HEK293 (cell line): ENCODE measurements at regions not wholly inside any gene's neighbourhood (a gene's known extent, or its start where the extent isn't known, plus 50 kb on each side); places are given as distances from the start of the nearest gene placed in this dataset.

Source experiments
- CTCF ChIA-PET: fragments of 350-600 bp; formaldehyde crosslinking; extraction: SDS; loops from one replicate; lab custom pipeline; 2021; ENCODE audit warnings: antibody characterized with exemption; lab: Yijun Ruan, JAX
- POLR2A ChIA-PET: fragments of 300-600 bp; formaldehyde crosslinking; extraction: SDS; loops from one replicate; lab custom pipeline; 2020; ENCODE audit warnings: antibody characterized with exemption, inconsistent platforms; lab: Yijun Ruan, JAX
- H3K27ac ChIP-seq: fragments of 200-500 bp; sonication (Bioruptor generic); 2 replicates; pipeline ENCODE4 v1.5.1; 2014; ENCODE audit warnings: low read depth, low read length, control low read depth, inconsistent platforms; ENCODE audit errors: extremely low read depth
- H3K36me3 ChIP-seq, 2 experiments: fragments of 200-500 bp in 1 of 2; sonication (Bioruptor generic) in 1 of 2; 1 replicate in 1 of 2; 2 replicates in 1 of 2; pipeline ENCODE4 v1.5.1; 2014 to 2017; ENCODE audit warnings: inconsistent platforms in 2 of 2, low read length in 2 of 2; ENCODE audit not compliant: control insufficient read depth in 2 of 2, insufficient read depth in 1 of 2
- H3K4me1 ChIP-seq: fragments of 200-500 bp; sonication (Bioruptor generic); 2 replicates; pipeline ENCODE4 v1.5.1; 2014; ENCODE audit warnings: mild to moderate bottlenecking, low read length, inconsistent platforms; ENCODE audit not compliant: control insufficient read depth, insufficient read depth
- H3K4me3 ChIP-seq: 2 replicates; pipeline ENCODE4 v1.5.1; 2011; ENCODE audit warnings: low read depth, mild to moderate bottlenecking, control low read depth, low read length, moderate library complexity
- H3K9me3 ChIP-seq: fragments of 200-500 bp; sonication (Bioruptor generic); 2 replicates; pipeline ENCODE4 v1.5.1; 2014; ENCODE audit warnings: low read depth, low read length, inconsistent platforms; ENCODE audit not compliant: control insufficient read depth, insufficient read depth
- EGR2 ChIP-seq: fragments of 450-650 bp; formaldehyde crosslinking; IDR thresholded peaks from 2 replicates; pipeline ENCODE4 v1.5.1; 2016; ENCODE audit warnings: low read depth, missing biosample characterization, missing genetic modification characterization
- GLI2 ChIP-seq: fragments of 450-650 bp; formaldehyde crosslinking; IDR thresholded peaks from 2 replicates; pipeline ENCODE4; 2017; ENCODE audit warnings: missing biosample characterization, missing genetic modification characterization, low read depth, borderline replicate concordance
- GLIS1 ChIP-seq: fragments of 450-650 bp; formaldehyde crosslinking; IDR thresholded peaks from 2 replicates; pipeline ENCODE4 v1.5.1; 2016; ENCODE audit warnings: missing biosample characterization, missing genetic modification characterization
- GLIS2 ChIP-seq: fragments of 450-650 bp; formaldehyde crosslinking; IDR thresholded peaks from 2 replicates; pipeline ENCODE4 v1.5.1; 2016; ENCODE audit warnings: missing biosample characterization, missing genetic modification characterization
- HOXC10 ChIP-seq: sonication (generic); formaldehyde crosslinking; IDR thresholded peaks from 2 replicates; pipeline ENCODE4 v1.8.1; 2023; ENCODE audit warnings: mild to moderate bottlenecking, missing genetic modification reagents
- KLF10 ChIP-seq: fragments of 450-650 bp; IDR thresholded peaks from 2 replicates; pipeline ENCODE4 v1.5.1; 2018; ENCODE audit warnings: missing biosample characterization, mild to moderate bottlenecking, missing genetic modification characterization
- WT1 ChIP-seq: fragments of 450-650 bp; formaldehyde crosslinking; IDR thresholded peaks from 2 replicates; pipeline ENCODE4 v1.5.1; 2016; ENCODE audit warnings: missing biosample characterization, missing genetic modification characterization
- ZBTB1 ChIP-seq: fragments of 450-650 bp; formaldehyde crosslinking; IDR thresholded peaks from 2 replicates; pipeline ENCODE4 v1.5.1; 2016; ENCODE audit warnings: missing biosample characterization, missing genetic modification characterization
- ZBTB21 ChIP-seq: fragments of 450-650 bp; formaldehyde crosslinking; IDR thresholded peaks from 2 replicates; pipeline ENCODE4 v1.5.1; 2017; ENCODE audit warnings: missing biosample characterization, missing genetic modification characterization
- ZBTB44 ChIP-seq: fragments of 450-650 bp; IDR thresholded peaks from 2 replicates; pipeline ENCODE4 v1.5.1; 2018; ENCODE audit warnings: missing biosample characterization, mild to moderate bottlenecking, missing genetic modification characterization
- ZNF121 ChIP-seq: fragments of 450-650 bp; formaldehyde crosslinking; IDR thresholded peaks from 2 replicates; pipeline ENCODE4 v1.5.1; 2016; ENCODE audit warnings: missing biosample characterization, missing genetic modification characterization
- ZNF23 ChIP-seq: fragments of 450-650 bp; formaldehyde crosslinking; IDR thresholded peaks from 2 replicates; pipeline ENCODE4 v1.5.1; 2016; ENCODE audit warnings: missing biosample characterization, missing genetic modification characterization, borderline replicate concordance
- ZNF341 ChIP-seq: fragments of 450-650 bp; formaldehyde crosslinking; IDR thresholded peaks from 2 replicates; pipeline ENCODE4; 2016; ENCODE audit warnings: low read depth, missing biosample characterization, missing genetic modification characterization
- ZNF354C ChIP-seq: fragments of 450-650 bp; formaldehyde crosslinking; IDR thresholded peaks from 2 replicates; pipeline ENCODE4 v1.5.1; 2016; ENCODE audit warnings: missing biosample characterization, missing genetic modification characterization, low read depth, borderline replicate concordance
- ZNF404 ChIP-seq: fragments of 450-650 bp; formaldehyde crosslinking; IDR thresholded peaks from 2 replicates; pipeline ENCODE4 v1.5.1; 2017; ENCODE audit warnings: missing biosample characterization, missing genetic modification characterization
- ZNF423 ChIP-seq: fragments of 450-650 bp; formaldehyde crosslinking; IDR thresholded peaks from 2 replicates; pipeline ENCODE4 v1.5.1; 2016; ENCODE audit warnings: missing biosample characterization, missing genetic modification characterization
- ZNF473 ChIP-seq: fragments of 450-650 bp; formaldehyde crosslinking; IDR thresholded peaks from 2 replicates; pipeline ENCODE4 v1.5.1; 2017; ENCODE audit warnings: missing biosample characterization, missing genetic modification characterization
- ZNF514 ChIP-seq: fragments of 450-650 bp; formaldehyde crosslinking; IDR thresholded peaks from 2 replicates; pipeline ENCODE4 v1.5.1; 2016; ENCODE audit warnings: missing biosample characterization, missing genetic modification characterization
- ZNF518A ChIP-seq: fragments of 450-650 bp; formaldehyde crosslinking; conservative IDR thresholded peaks from 2 replicates; pipeline ENCODE4 v1.5.1; 2016; ENCODE audit warnings: low read depth, missing biosample characterization, missing genetic modification characterization
- ZNF600 ChIP-seq: fragments of 450-650 bp; formaldehyde crosslinking; IDR thresholded peaks from 2 replicates; pipeline ENCODE4 v1.5.1; 2016; ENCODE audit warnings: missing biosample characterization, missing genetic modification characterization
- ZNF626 ChIP-seq: fragments of 450-650 bp; sonication (Bioruptor Pico); formaldehyde crosslinking; IDR thresholded peaks from 2 replicates; pipeline ENCODE4 v1.5.1; 2018; ENCODE audit warnings: missing biosample characterization, missing genetic modification characterization, inconsistent platforms
- ZNF670 ChIP-seq: fragments of 450-650 bp; formaldehyde crosslinking; IDR thresholded peaks from 2 replicates; pipeline ENCODE4 v1.5.1; 2016; ENCODE audit warnings: missing biosample characterization, missing genetic modification characterization, low read depth
- ZNF776 ChIP-seq: fragments of 450-650 bp; formaldehyde crosslinking; IDR thresholded peaks from 2 replicates; pipeline ENCODE4 v1.5.0; 2017; ENCODE audit warnings: missing biosample characterization, missing genetic modification characterization, borderline replicate concordance
- ZNF791 ChIP-seq: fragments of 450-650 bp; formaldehyde crosslinking; IDR thresholded peaks from 2 replicates; pipeline ENCODE4 v1.5.1; 2016; ENCODE audit warnings: missing biosample characterization, missing genetic modification characterization
- ZSCAN16 ChIP-seq: fragments of 450-650 bp; formaldehyde crosslinking; IDR thresholded peaks from 2 replicates; pipeline ENCODE4 v1.5.1; 2016; ENCODE audit warnings: missing biosample characterization, missing genetic modification characterization
- TF ChIP-seq, protein P1 (sequence below): fragments of 450-650 bp; formaldehyde crosslinking; IDR thresholded peaks from 2 replicates; pipeline ENCODE4 v1.5.1; 2016; ENCODE audit warnings: missing biosample characterization, missing genetic modification characterization, low read depth

- Histone ChIP-seq H3K27ac (no peak overlapping the region), H3K4me1 (no peaks in the 10 kb centered on the region), H3K9me3 (no peaks in the 10 kb centered on the region; the same call in 1 of the 2 replicates), H3K36me3 (no peaks in the 10 kb centered on the region), H3K4me3 (no peak overlapping the region)
- CTCF ChIA-PET = interaction anchor here (1.8 kb wide), 1 partner anchor 16 kb away, joined by 5 read pairs; no protein-coding TSS in a partner anchor
- POLR2A ChIA-PET = no interaction called here
- TF ChIP-seq ZNF354C (tag by site-specific recombination) = no peak
- TF ChIP-seq ZNF776 (tag by site-specific recombination) = no peak
- TF ChIP-seq ZBTB1 (tag by site-specific recombination) = no peak
- TF ChIP-seq ZNF518A (tag by site-specific recombination) = no peak
- TF ChIP-seq WT1 (tag by site-specific recombination) = no peak
- no peak for TF ChIP-seq HOXC10
- no peak for TF ChIP-seq ZNF121
- TF ChIP-seq ZSCAN16 (tag by site-specific recombination) = no peak
- TF ChIP-seq GLI2 (tag by site-specific recombination) = no peak
- no peak for TF ChIP-seq ZNF514
- no peak for TF ChIP-seq ZNF423 (tag by site-specific recombination)
- no peak for TF ChIP-seq KLF10 (tag by site-specific recombination)
- TF ChIP-seq, protein P1, sequence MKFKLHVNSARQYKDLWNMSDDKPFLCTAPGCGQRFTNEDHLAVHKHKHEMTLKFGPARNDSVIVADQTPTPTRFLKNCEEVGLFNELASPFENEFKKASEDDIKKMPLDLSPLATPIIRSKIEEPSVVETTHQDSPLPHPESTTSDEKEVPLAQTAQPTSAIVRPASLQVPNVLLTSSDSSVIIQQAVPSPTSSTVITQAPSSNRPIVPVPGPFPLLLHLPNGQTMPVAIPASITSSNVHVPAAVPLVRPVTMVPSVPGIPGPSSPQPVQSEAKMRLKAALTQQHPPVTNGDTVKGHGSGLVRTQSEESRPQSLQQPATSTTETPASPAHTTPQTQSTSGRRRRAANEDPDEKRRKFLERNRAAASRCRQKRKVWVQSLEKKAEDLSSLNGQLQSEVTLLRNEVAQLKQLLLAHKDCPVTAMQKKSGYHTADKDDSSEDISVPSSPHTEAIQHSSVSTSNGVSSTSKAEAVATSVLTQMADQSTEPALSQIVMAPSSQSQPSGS (tag by site-specific recombination) = no peak
- TF ChIP-seq ZNF600 = no peak
- TF ChIP-seq GLIS2 = no peak
- no peak for TF ChIP-seq ZNF404 (tag by site-specific recombination)
These were observed 277.9 kb upstream of the LMCD1 start for GRCh38 chr3:8223766-8224165.

DNA sequence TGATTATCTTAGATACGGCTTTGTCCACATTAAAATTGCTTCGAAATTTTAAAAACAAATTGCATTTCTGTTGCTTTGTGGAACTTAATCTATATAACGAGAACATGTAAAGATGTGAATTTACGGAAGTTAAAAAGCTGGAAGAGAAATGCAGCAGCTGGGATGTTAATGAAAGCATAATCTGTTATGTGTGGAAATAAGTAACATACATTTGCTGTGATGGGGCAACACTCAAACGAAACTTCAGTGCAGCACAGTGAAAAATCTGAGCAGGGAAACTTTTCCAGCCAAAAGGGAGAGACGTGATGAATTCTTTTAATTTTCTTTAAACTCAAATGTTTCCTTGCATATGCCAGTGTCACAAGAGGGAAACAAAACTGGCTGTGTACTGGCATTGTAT is 276.7 kb upstream of the LMCD1 start:
- H3K4me1 ChIP-seq = no peaks in the 10 kb centered on the region
- no peak overlapping the region for H3K4me3 ChIP-seq
- CTCF ChIA-PET = no interaction called here
- no peak overlapping the region for H3K27ac ChIP-seq
- no peaks in the 10 kb centered on the region for H3K9me3 ChIP-seq
- no peak for TF ChIP-seq ZNF670 (tag by site-specific recombination)
- TF ChIP-seq ZBTB44 = no peak
- TF ChIP-seq ZNF791 (tag by site-specific recombination) = no peak
- no peak for TF ChIP-seq ZNF626 (tag by site-specific recombination)
- no peak for TF ChIP-seq ZNF23
- TF ChIP-seq ZNF341 (tag by site-specific recombination) = no peak
- no peak for TF ChIP-seq ZNF473 (tag by site-specific recombination)
- TF ChIP-seq GLIS1 = no peak
- TF ChIP-seq ZBTB21 (tag by site-specific recombination) = no peak
- no peak for TF ChIP-seq EGR2 (tag by site-specific recombination)
- H3K36me3 ChIP-seq = no peaks in the 10 kb centered on the region
- POLR2A ChIA-PET = no interaction called here
